Heart left ventricle (tissue), 13 donors: ENCODE measurements at regions not wholly inside any gene's neighbourhood (a gene's known extent, or its start where the extent isn't known, plus 50 kb on each side); places are given as distances from the start of the nearest gene placed in this dataset.

Experiments
- POLR2A ChIP-seq, 2 donors: fragments of 450-650 bp; IDR thresholded peaks; one replicate each; pipeline ENCODE4 v1.6.1; 2017; ENCODE audit warnings: antibody characterized with exemption in 2 of 2, mild to moderate bottlenecking in 2 of 2, moderate library complexity in 2 of 2
- TF ChIP-seq, protein P1 (sequence below), 12 donors: fragments of 200-600 bp; sonication (generic) in 4 of 12; IDR thresholded peaks; one replicate each; pipeline versions ENCODE4 v1.5.0 to v1.8.0; 2018 to 2022; ENCODE audit warnings: antibody characterized with exemption in 12 of 12, mild to moderate bottlenecking in 5 of 12
- donor health status: ischemic (EF 13 %, LVEDD 7.1; RV severe dilation, severe dysfunction).
- donor health status: DM: no; HTN: yes; CAD: no.
- donor health status: DM: no; HTN: no; CAD: no.
- donor health status: ischemic (EF 25% LVEDD 6.9; RV normal size, moderate dysfunction).
- donor health status: ischemic (EF 25% LVEDD 5.7; RV mildly dilated, moderate dysfunction).
- donor health status: ischemic (EF 35%, LVEDD 5.7; RV mildly dilated, moderate dysfunction).
- donor health status: nonischemic (EF 11% LVEDD 7.7; RV severe dilation, severe dysfunction).
- donor health status: DM: yes; HTN: yes; CAD: no.
- donor health status: PGD.
- donor health status: ischemic (EF 29% LVEDD 5.4; RV normal size, mild dysfunction).
- donor health status: nonischemic (EF 23%, LVEDD 6.1; RV moderate dilation, normal function).

DNA sequence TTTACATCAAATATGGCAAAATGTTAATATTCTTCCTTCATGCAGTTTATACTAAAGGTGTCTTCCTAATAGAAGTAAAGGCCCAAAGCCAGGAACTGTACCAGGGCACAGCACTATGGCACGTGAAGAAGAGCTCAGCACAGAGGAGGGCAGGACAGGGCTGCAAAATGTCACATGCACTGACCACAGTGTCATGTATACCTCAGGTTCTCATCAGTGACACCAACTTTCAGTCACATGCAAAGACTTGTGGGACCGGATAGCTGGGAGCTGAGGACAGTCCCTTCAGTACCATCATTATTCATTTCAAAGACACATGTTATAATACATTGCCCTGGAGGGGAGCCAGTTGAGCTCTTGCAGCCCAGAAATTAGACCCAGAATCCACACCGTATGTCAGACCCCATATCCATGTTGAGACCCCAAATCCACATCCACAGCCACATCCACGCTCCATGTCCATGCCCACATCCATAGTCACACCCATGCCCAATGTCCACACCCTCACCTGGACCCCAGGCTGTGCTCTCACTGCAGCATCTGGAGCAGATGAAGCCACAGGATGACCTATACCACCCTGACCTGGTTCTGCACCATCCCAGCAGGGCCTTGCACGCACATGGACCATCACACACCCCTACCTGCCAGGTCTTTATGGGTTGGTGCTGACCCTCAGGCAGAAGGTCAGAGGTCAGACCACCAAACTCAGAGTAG is 111.8 kb downstream of the TUBA3C start:
- TF ChIP-seq, protein P1, sequence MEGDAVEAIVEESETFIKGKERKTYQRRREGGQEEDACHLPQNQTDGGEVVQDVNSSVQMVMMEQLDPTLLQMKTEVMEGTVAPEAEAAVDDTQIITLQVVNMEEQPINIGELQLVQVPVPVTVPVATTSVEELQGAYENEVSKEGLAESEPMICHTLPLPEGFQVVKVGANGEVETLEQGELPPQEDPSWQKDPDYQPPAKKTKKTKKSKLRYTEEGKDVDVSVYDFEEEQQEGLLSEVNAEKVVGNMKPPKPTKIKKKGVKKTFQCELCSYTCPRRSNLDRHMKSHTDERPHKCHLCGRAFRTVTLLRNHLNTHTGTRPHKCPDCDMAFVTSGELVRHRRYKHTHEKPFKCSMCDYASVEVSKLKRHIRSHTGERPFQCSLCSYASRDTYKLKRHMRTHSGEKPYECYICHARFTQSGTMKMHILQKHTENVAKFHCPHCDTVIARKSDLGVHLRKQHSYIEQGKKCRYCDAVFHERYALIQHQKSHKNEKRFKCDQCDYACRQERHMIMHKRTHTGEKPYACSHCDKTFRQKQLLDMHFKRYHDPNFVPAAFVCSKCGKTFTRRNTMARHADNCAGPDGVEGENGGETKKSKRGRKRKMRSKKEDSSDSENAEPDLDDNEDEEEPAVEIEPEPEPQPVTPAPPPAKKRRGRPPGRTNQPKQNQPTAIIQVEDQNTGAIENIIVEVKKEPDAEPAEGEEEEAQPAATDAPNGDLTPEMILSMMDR (IDR thresholded peaks at IDR 0.05) = no peak
- TF ChIP-seq POLR2A (IDR thresholded peaks at IDR 0.05) = no peak
